ENCODE measurements at regions not wholly inside any gene's neighbourhood (a gene's known extent, or its start where the extent isn't known, plus 50 kb on each side); places are given as distances from the start of the nearest gene placed in this dataset.

DNA sequence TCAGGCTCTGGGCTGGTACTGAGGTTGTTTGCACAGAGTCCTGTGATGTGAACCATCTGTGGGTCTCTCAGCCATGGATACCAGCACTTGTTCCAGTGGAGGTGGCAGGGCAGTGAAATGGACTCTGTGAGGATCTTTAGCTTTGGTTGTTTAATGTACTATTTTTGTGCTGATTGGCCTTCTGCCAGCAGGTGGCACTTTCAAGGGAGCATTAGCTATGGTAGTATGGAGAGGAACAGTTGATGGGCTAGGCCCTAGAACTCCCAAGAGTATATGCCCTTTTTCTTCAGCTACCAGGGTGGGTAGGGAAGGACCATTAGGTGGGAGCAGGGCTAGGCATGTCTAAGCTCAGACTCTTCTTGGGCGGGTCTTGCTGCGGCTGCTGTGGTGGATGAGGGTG is 257.0 kb upstream of the GYPC start:
- H3K27me3 ChIP-seq: no peaks in the 10 kb centered on the region
- DNase-seq: no peak
- 94 to 99% (median 97%) methylated on average over 2 of the region's 2 CpGs for WGBS, 3 donors
- H3K27ac ChIP-seq: no peak overlapping the region
- H3K4me3 ChIP-seq: no peak overlapping the region
- intact Hi-C loops (cut with DNase I): no loop called here
- no peaks in the 10 kb centered on the region for H3K4me1 ChIP-seq (ENCODE audit: insufficient read depth)
- TF ChIP-seq, protein P1, sequence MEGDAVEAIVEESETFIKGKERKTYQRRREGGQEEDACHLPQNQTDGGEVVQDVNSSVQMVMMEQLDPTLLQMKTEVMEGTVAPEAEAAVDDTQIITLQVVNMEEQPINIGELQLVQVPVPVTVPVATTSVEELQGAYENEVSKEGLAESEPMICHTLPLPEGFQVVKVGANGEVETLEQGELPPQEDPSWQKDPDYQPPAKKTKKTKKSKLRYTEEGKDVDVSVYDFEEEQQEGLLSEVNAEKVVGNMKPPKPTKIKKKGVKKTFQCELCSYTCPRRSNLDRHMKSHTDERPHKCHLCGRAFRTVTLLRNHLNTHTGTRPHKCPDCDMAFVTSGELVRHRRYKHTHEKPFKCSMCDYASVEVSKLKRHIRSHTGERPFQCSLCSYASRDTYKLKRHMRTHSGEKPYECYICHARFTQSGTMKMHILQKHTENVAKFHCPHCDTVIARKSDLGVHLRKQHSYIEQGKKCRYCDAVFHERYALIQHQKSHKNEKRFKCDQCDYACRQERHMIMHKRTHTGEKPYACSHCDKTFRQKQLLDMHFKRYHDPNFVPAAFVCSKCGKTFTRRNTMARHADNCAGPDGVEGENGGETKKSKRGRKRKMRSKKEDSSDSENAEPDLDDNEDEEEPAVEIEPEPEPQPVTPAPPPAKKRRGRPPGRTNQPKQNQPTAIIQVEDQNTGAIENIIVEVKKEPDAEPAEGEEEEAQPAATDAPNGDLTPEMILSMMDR (IDR thresholded peaks at IDR 0.05): no peak
- TF ChIP-seq POLR2A (IDR thresholded peaks at IDR 0.05): no peak
- TF ChIP-seq EP300 (IDR thresholded peaks at IDR 0.05): no peak
- H3K9me3 ChIP-seq: no peaks in the 10 kb centered on the region
- H3K36me3 ChIP-seq: no peaks in the 10 kb centered on the region

- intact Hi-C loops (cut with DNase I): no loop called here
- no peak overlapping the region for H3K27ac ChIP-seq
- 93 to 97% (median 97%) methylated on average over 5 of the region's 5 CpGs for WGBS, 3 donors
- no peaks in the 10 kb centered on the region for H3K36me3 ChIP-seq
- H3K4me1 ChIP-seq (ENCODE audit: insufficient read depth): no peaks in the 10 kb centered on the region
- no peak overlapping the region for H3K4me3 ChIP-seq
- no peak for DNase-seq
- no peak for TF ChIP-seq EP300 (IDR thresholded peaks at IDR 0.05)
- TF ChIP-seq POLR2A (IDR thresholded peaks at IDR 0.05): no peak
- TF ChIP-seq, protein P1 (IDR thresholded peaks at IDR 0.05): no peak
- no peaks in the 10 kb centered on the region for H3K9me3 ChIP-seq
- H3K27me3 ChIP-seq: no peaks in the 10 kb centered on the region
Measured at GRCh38 chr2:126403039-126403628, 252.8 kb upstream of the GYPC start.

- H3K9me3 ChIP-seq: no peaks in the 10 kb centered on the region
- 73 to 86% (median 85%) methylated on average over 4 of the region's 4 CpGs for WGBS, 3 donors
- no peaks in the 10 kb centered on the region for H3K27me3 ChIP-seq
- DNase-seq: no peak
- no peaks in the 10 kb centered on the region for H3K36me3 ChIP-seq
- intact Hi-C loops (cut with DNase I): no loop called here
- TF ChIP-seq POLR2A (IDR thresholded peaks at IDR 0.05): no peak
- no peak for TF ChIP-seq EP300 (IDR thresholded peaks at IDR 0.05)
- TF ChIP-seq, protein P1 (IDR thresholded peaks at IDR 0.05): no peak
- no peak overlapping the region for H3K4me3 ChIP-seq
- H3K27ac ChIP-seq: no peak overlapping the region
- no peaks in the 10 kb centered on the region for H3K4me1 ChIP-seq (ENCODE audit: insufficient read depth)
Measured at GRCh38 chr2:126406267-126406666, 249.7 kb upstream of the GYPC start.

- intact Hi-C loops (cut with DNase I): no loop called here
Measured at GRCh38 chr2:126408671-126409070, 247.3 kb upstream of the GYPC start.

More at GRCh38 chr2:126408671-126409070, 247.3 kb upstream of the GYPC start:
- Histone ChIP-seq H3K9me3 (no peaks in the 10 kb centered on the region), H3K4me3 (no peak overlapping the region), H3K36me3 (no peaks in the 10 kb centered on the region), H3K27me3 (no peaks in the 10 kb centered on the region), H3K4me1 (ENCODE audit: insufficient read depth) (no peaks in the 10 kb centered on the region), H3K27ac (no peak overlapping the region)
- no peak for TF ChIP-seq POLR2A (IDR thresholded peaks at IDR 0.05)
- TF ChIP-seq EP300 (IDR thresholded peaks at IDR 0.05): no peak
- TF ChIP-seq, protein P1 (IDR thresholded peaks at IDR 0.05): no peak
- DNase-seq: no peak
